Breast epithelium (tissue), 3 donors: ENCODE measurements at regions not wholly inside any gene's neighbourhood (a gene's known extent, or its start where the extent isn't known, plus 50 kb on each side); places are given as distances from the start of the nearest gene placed in this dataset.

Experiments used
- POLR2A ChIP-seq: fragments of 450-650 bp; IDR thresholded peaks from one replicate; pipeline ENCODE4 v1.6.1; 2016; ENCODE audit warnings: antibody characterized with exemption, mild to moderate bottlenecking, moderate library complexity
- TF ChIP-seq, protein P1 (sequence below), 3 donors: fragments of 450-650 bp; IDR thresholded peaks; one replicate each; pipeline ENCODE4 v1.5.1; 2016 to 2017; ENCODE audit warnings: antibody characterized with exemption in 3 of 3, mild to moderate bottlenecking in 3 of 3, moderate library complexity in 3 of 3

DNA sequence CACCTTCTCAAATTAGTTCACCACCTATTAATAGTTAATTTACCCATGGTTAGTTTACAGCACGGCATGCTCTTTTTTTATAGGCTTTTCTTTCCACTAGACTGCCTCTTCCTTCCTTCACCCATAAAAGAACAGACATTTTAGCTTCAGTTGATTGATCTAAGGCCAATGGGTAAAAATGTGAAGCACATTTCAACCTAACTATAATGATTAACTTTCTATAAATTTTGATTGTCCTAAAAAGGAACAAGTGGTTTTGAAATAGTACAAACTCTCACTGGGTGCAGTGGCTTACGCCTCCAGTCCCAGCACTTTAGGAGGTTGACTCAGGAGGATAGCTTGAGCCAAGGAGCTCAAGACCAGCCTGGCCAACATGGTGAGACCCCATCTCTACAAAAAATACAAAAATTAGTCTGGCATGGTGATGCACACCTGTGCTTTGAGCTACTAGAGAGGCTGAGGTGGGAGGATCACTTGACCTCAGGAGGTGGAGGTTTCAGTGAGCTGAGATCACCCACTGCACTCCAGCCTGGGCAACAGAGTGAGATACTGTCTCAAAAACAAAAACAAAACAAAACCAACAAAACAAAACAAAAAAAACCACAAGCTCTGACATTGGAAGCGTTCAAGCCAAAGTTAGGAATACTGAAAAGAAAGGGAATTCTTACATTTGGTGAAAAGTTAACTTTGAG lies 89.9 kb upstream of the FAT1 start:
- TF ChIP-seq, protein P1, sequence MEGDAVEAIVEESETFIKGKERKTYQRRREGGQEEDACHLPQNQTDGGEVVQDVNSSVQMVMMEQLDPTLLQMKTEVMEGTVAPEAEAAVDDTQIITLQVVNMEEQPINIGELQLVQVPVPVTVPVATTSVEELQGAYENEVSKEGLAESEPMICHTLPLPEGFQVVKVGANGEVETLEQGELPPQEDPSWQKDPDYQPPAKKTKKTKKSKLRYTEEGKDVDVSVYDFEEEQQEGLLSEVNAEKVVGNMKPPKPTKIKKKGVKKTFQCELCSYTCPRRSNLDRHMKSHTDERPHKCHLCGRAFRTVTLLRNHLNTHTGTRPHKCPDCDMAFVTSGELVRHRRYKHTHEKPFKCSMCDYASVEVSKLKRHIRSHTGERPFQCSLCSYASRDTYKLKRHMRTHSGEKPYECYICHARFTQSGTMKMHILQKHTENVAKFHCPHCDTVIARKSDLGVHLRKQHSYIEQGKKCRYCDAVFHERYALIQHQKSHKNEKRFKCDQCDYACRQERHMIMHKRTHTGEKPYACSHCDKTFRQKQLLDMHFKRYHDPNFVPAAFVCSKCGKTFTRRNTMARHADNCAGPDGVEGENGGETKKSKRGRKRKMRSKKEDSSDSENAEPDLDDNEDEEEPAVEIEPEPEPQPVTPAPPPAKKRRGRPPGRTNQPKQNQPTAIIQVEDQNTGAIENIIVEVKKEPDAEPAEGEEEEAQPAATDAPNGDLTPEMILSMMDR (IDR thresholded peaks at IDR 0.05), result no peak
- no peak for TF ChIP-seq POLR2A
